DND-41 (cell line): ENCODE measurements at regions not wholly inside any gene's neighbourhood (a gene's known extent, or its start where the extent isn't known, plus 50 kb on each side); places are given as distances from the start of the nearest gene placed in this dataset.

ENCODE experiments used
- EZH2 ChIP-seq: IDR thresholded peaks from 3 replicates; pipeline ENCODE4 v1.6.1; 2012; ENCODE audit warnings: borderline replicate concordance, low read depth, mild to moderate bottlenecking, moderate library complexity, low read length, inconsistent platforms; ENCODE audit not compliant: severe bottlenecking
- TF ChIP-seq, protein P1 (sequence below): IDR thresholded peaks from 2 replicates; pipeline ENCODE4 v1.5.1; 2012; ENCODE audit warnings: borderline replicate concordance, low read length, moderate library complexity, mild to moderate bottlenecking; ENCODE audit not compliant: poor library complexity, severe bottlenecking; ENCODE audit errors: extremely low read depth

- TF ChIP-seq, protein P1, sequence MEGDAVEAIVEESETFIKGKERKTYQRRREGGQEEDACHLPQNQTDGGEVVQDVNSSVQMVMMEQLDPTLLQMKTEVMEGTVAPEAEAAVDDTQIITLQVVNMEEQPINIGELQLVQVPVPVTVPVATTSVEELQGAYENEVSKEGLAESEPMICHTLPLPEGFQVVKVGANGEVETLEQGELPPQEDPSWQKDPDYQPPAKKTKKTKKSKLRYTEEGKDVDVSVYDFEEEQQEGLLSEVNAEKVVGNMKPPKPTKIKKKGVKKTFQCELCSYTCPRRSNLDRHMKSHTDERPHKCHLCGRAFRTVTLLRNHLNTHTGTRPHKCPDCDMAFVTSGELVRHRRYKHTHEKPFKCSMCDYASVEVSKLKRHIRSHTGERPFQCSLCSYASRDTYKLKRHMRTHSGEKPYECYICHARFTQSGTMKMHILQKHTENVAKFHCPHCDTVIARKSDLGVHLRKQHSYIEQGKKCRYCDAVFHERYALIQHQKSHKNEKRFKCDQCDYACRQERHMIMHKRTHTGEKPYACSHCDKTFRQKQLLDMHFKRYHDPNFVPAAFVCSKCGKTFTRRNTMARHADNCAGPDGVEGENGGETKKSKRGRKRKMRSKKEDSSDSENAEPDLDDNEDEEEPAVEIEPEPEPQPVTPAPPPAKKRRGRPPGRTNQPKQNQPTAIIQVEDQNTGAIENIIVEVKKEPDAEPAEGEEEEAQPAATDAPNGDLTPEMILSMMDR: no peak
- TF ChIP-seq EZH2: no peak
Observed at GRCh38 chr6:149131891-149132290, 185.6 kb upstream of the TAB2 start.
